ENCODE measurements at regions not wholly inside any gene's neighbourhood (a gene's known extent, or its start where the extent isn't known, plus 50 kb on each side); places are given as distances from the start of the nearest gene placed in this dataset.

- Histone ChIP-seq H4K20me1 (ENCODE audit: insufficient read depth) (no peaks in the 10 kb centered on the region), H3K79me2 (ENCODE audit: insufficient read depth, low read length) (no peaks in the 10 kb centered on the region), H3K27me3 (ENCODE audit: insufficient read depth, low read length) (no peaks in the 10 kb centered on the region), H3K27ac (ENCODE audit: low read depth, low read length) (no peak overlapping the region), H3K4me2 (ENCODE audit: low read length) (no peak overlapping the region), H3K9ac (ENCODE audit: low read length) (no peak overlapping the region), H3K36me3 (ENCODE audit: control insufficient read depth in 1 of 2, insufficient read depth in 2 of 2, low read length in 2 of 2) (no peaks in the 10 kb centered on the region), H3K9me3 (ENCODE audit: control insufficient read depth in 1 of 2, insufficient read depth in 1 of 2, low read depth in 1 of 2, low read length in 2 of 2) (no peaks in the 10 kb centered on the region), H3K4me3 (replicated peaks in 1 of 2; ENCODE audit: low read depth in 1 of 2, low read length in 2 of 2) (no peak overlapping the region), H2AFZ (ENCODE audit: low read depth, low read length, poor library complexity, severe bottlenecking) (no peak overlapping the region), H3K9me2 (ENCODE audit: insufficient read depth) (no peaks in the 10 kb centered on the region), H3K4me1 (ENCODE audit: control insufficient read depth in 1 of 2, insufficient read depth in 2 of 2, low read length in 2 of 2) (no peaks in the 10 kb centered on the region)
- ChIA-PET CTCF (no interaction called here), RAD21 (ENCODE audit: low non-redundant PET in 1 of 2, low total read pairs in 2 of 2, uncharacterized antibody in 2 of 2, unreplicated experiment in 2 of 2) (no interaction called here), POLR2A (no interaction called here)
- no peak for DNase-seq (ENCODE audit: low read depth, low spot score)
- intact Hi-C loops (cut with micrococcal nuclease), result no loop called here
- TF ChIP-seq REST (IDR thresholded peaks at IDR 0.05; ENCODE audit: low read depth) (no peak), ATF3 (IDR thresholded peaks at IDR 0.05) (no peak), SIN3A (IDR thresholded peaks at IDR 0.05; ENCODE audit: low read depth) (no peak), FOSL1 (IDR thresholded peaks at IDR 0.05; ENCODE audit: low read depth) (no peak), CTCF (IDR thresholded peaks at IDR 0.05 in 2 of 3, conservative IDR thresholded peaks at IDR 0.05 in 1 of 3; ENCODE audit: borderline replicate concordance in 1 of 3, insufficient read depth in 1 of 3, low read depth in 2 of 3, low read length in 2 of 3) (no peak), RAD21 (IDR thresholded peaks at IDR 0.05; ENCODE audit: low read depth) (no peak), EZH2phosphoT487 (IDR thresholded peaks at IDR 0.05; ENCODE audit: borderline replicate concordance) (no peak), JUND (IDR thresholded peaks at IDR 0.05) (no peak), CBX3 (IDR thresholded peaks at IDR 0.05; ENCODE audit: low read depth) (no peak), ZFX (IDR thresholded peaks at IDR 0.05) (no peak), POLR2A (IDR thresholded peaks at IDR 0.05; ENCODE audit: borderline replicate concordance, extremely low read depth, insufficient read depth, insufficient read length) (no peak), ELF1 (IDR thresholded peaks at IDR 0.05; ENCODE audit: borderline replicate concordance, low read depth) (no peak), YY1 (IDR thresholded peaks at IDR 0.05; ENCODE audit: extremely low read depth, insufficient replicate concordance, low read depth, low read length) (no peak), TCF7L2 (IDR thresholded peaks at IDR 0.05; ENCODE audit: borderline replicate concordance, extremely low read depth, insufficient read depth, insufficient read length) (no peak), ZNF274 (IDR thresholded peaks at IDR 0.05; ENCODE audit: low read depth, low read length) (no peak), ZBTB33 (IDR thresholded peaks at IDR 0.05; ENCODE audit: extremely low read depth, insufficient replicate concordance, low read length) (no peak), MAX (IDR thresholded peaks at IDR 0.05) (no peak), EGR1 (IDR thresholded peaks at IDR 0.05; ENCODE audit: low read depth) (no peak), CEBPB (IDR thresholded peaks at IDR 0.05; ENCODE audit: low read depth) (no peak)
- BruUV-seq (replicated peaks), result no TSS peak
- no peak for ATAC-seq
Observed at GRCh38 chr9:119697996-119698395, 328.8 kb upstream of the BRINP1 start.

All from HCT116 (cell line).